Heart left ventricle (tissue), 13 donors: ENCODE measurements at regions not wholly inside any gene's neighbourhood (a gene's known extent, or its start where the extent isn't known, plus 50 kb on each side); places are given as distances from the start of the nearest gene placed in this dataset.

Experiments
- CTCF ChIP-seq, 12 donors: fragments of 200-600 bp; sonication (generic) in 4 of 12; IDR thresholded peaks; one replicate each; pipeline versions ENCODE4 v1.5.0 to v1.8.0; 2018 to 2022; ENCODE audit warnings: antibody characterized with exemption in 12 of 12, mild to moderate bottlenecking in 5 of 12
- POLR2A ChIP-seq, 2 donors: fragments of 450-650 bp; IDR thresholded peaks; one replicate each; pipeline ENCODE4 v1.6.1; 2017; ENCODE audit warnings: antibody characterized with exemption in 2 of 2, mild to moderate bottlenecking in 2 of 2, moderate library complexity in 2 of 2
- donor health status: ischemic (EF 13 %, LVEDD 7.1; RV severe dilation, severe dysfunction).
- donor health status: DM: no; HTN: yes; CAD: no.
- donor health status: DM: no; HTN: no; CAD: no.
- donor health status: ischemic (EF 25% LVEDD 6.9; RV normal size, moderate dysfunction).
- donor health status: ischemic (EF 25% LVEDD 5.7; RV mildly dilated, moderate dysfunction).
- donor health status: ischemic (EF 35%, LVEDD 5.7; RV mildly dilated, moderate dysfunction).
- donor health status: nonischemic (EF 11% LVEDD 7.7; RV severe dilation, severe dysfunction).
- donor health status: DM: yes; HTN: yes; CAD: no.
- donor health status: PGD.
- donor health status: ischemic (EF 29% LVEDD 5.4; RV normal size, mild dysfunction).
- donor health status: nonischemic (EF 23%, LVEDD 6.1; RV moderate dilation, normal function).

- TF ChIP-seq CTCF (IDR thresholded peaks at IDR 0.05) (no peak), POLR2A (IDR thresholded peaks at IDR 0.05) (no peak)
Measured at GRCh38 chr2:129369437-129369836, 610.0 kb upstream of the RAB6C start.
